Endodermal cell (in vitro differentiated cells): ENCODE measurements at regions not wholly inside any gene's neighbourhood (a gene's known extent, or its start where the extent isn't known, plus 50 kb on each side); places are given as distances from the start of the nearest gene placed in this dataset.

Source experiments
- DNase-seq: peaks from one replicate; pipeline ENCODE4 v3.0.0-alpha.2; 2017
- H3K27ac ChIP-seq: 2 replicates; pipeline ENCODE4 v1.5.1; 2013; ENCODE audit warnings: mild to moderate bottlenecking, low read depth, low read length, moderate library complexity
- H3K27me3 ChIP-seq: 2 replicates; pipeline ENCODE4 v1.6.1; 2013; ENCODE audit warnings: mild to moderate bottlenecking, low read length, moderate library complexity; ENCODE audit not compliant: insufficient read depth, control insufficient read depth, poor library complexity, severe bottlenecking
- H3K36me3 ChIP-seq: 2 replicates; pipeline ENCODE4 v1.7.0; 2013; ENCODE audit warnings: mild to moderate bottlenecking, low read length, moderate library complexity; ENCODE audit not compliant: control insufficient read depth, insufficient read depth
- H3K4me1 ChIP-seq: one replicate; pipeline ENCODE4 v1.7.0; 2013; ENCODE audit warnings: low read length; ENCODE audit not compliant: control insufficient read depth, insufficient read depth
- H3K4me3 ChIP-seq: 2 replicates; pipeline ENCODE4 v1.5.1; 2013; ENCODE audit warnings: mild to moderate bottlenecking, low read length, moderate library complexity
- H3K9ac ChIP-seq: 2 replicates; pipeline ENCODE4 v1.6.1; 2013; ENCODE audit warnings: mild to moderate bottlenecking, low read length, moderate library complexity; ENCODE audit not compliant: poor library complexity, severe bottlenecking; ENCODE audit errors: extremely low read depth
- H3K9me3 ChIP-seq: 2 replicates; pipeline ENCODE4 v1.6.1; 2013; ENCODE audit warnings: mild to moderate bottlenecking, low read length, moderate library complexity; ENCODE audit not compliant: control insufficient read depth
- H3K27ac Mint-ChIP-seq: 2 replicates; pipeline ENCODE4 v1.8.0; 2020; ENCODE audit warnings: mixed read lengths
- H3K27me3 Mint-ChIP-seq: 2 replicates; pipeline ENCODE4 v1.8.0; 2021; ENCODE audit warnings: mild to moderate bottlenecking, mixed read lengths; ENCODE audit not compliant: insufficient read depth
- H3K36me3 Mint-ChIP-seq: 2 replicates; pipeline ENCODE4 v1.8.0; 2020; ENCODE audit warnings: low read depth, mixed read lengths
- H3K4me1 Mint-ChIP-seq: 2 replicates; pipeline ENCODE4 v1.8.0; 2020; ENCODE audit warnings: mixed read lengths
- H3K4me3 Mint-ChIP-seq: 2 replicates; pipeline ENCODE4 v1.8.0; 2020; ENCODE audit warnings: mild to moderate bottlenecking, moderate library complexity, mixed read lengths
- H3K9me3 Mint-ChIP-seq: 2 replicates; pipeline ENCODE4 v1.8.0; 2020; ENCODE audit warnings: mild to moderate bottlenecking, mixed read lengths
- CTCF ChIP-seq: fragments of 200-600 bp; sonication (generic); conservative IDR thresholded peaks from 2 replicates; pipeline ENCODE4 v1.5.0; 2021; ENCODE audit warnings: antibody characterized with exemption, mild to moderate bottlenecking
- WGBS, 2 experiments: methylation state at CpG; one replicate each; pipeline versions ENCODE4 v1.1.5 to v1.1.7; 2013; ENCODE audit warnings: missing lambda C conversion rate in 2 of 2, mixed read lengths in 1 of 2; ENCODE audit not compliant: insufficient coverage in 1 of 2, insufficient read length in 1 of 2; 5-methylcytosine and 5-hydroxymethylcytosine counted together

GRCh38 chr16:63943566-63943965, 1178.3 kb downstream of the CDH11 start:
- no peaks in the 10 kb centered on the region for H3K4me1 ChIP-seq
- no peaks in the 10 kb centered on the region for H3K9me3 ChIP-seq
- no peak overlapping the region for H3K27ac Mint-ChIP-seq
- no peak overlapping the region for H3K4me3 Mint-ChIP-seq
- H3K4me3 ChIP-seq, result no peak overlapping the region
- H3K27me3 ChIP-seq, result no peaks in the 10 kb centered on the region
- no peak overlapping the region for H3K27ac ChIP-seq
- H3K36me3 ChIP-seq, result no peaks in the 10 kb centered on the region
- no peaks in the 10 kb centered on the region for H3K36me3 Mint-ChIP-seq
- no peak for DNase-seq
- WGBS, 2 experiments, result 89 to 90% methylated on average over 1 to 6 of the region's 6 CpGs
- no peak for TF ChIP-seq CTCF
- H3K27me3 Mint-ChIP-seq, result no peaks in the 10 kb centered on the region
- no peaks in the 10 kb centered on the region for H3K9me3 Mint-ChIP-seq
- no peaks in the 10 kb centered on the region for H3K4me1 Mint-ChIP-seq
- H3K9ac ChIP-seq, result no peak overlapping the region

GRCh38 chr16:63938661-63939060, 1183.2 kb downstream of the CDH11 start:
- Histone ChIP-seq H3K36me3 (no peaks in the 10 kb centered on the region), H3K27ac (no peak overlapping the region), H3K27me3 (no peaks in the 10 kb centered on the region), H3K9ac (no peak overlapping the region), H3K4me1 (no peaks in the 10 kb centered on the region), H3K9me3 (no peaks in the 10 kb centered on the region), H3K4me3 (no peak overlapping the region)
- no peaks in the 10 kb centered on the region for H3K27me3 Mint-ChIP-seq
- H3K4me1 Mint-ChIP-seq, result no peaks in the 10 kb centered on the region
- no peaks in the 10 kb centered on the region for H3K9me3 Mint-ChIP-seq
- no peak for TF ChIP-seq CTCF
- H3K27ac Mint-ChIP-seq, result no peak overlapping the region
- no peak overlapping the region for H3K4me3 Mint-ChIP-seq
- DNase-seq, result no peak
- H3K36me3 Mint-ChIP-seq, result no peaks in the 10 kb centered on the region
- WGBS, 2 experiments, result 96% methylated on average over 2 of the region's 4 CpGs; no CpG with 5 or more reads in 1 of the 2 experiments

- H3K36me3 Mint-ChIP-seq, result no peaks in the 10 kb centered on the region
- no peak overlapping the region for H3K9ac ChIP-seq
- H3K4me3 ChIP-seq, result no peak overlapping the region
- no peak overlapping the region for H3K4me3 Mint-ChIP-seq
- H3K9me3 Mint-ChIP-seq, result peaks cover 3% of the 10 kb centered on the region
- no peaks in the 10 kb centered on the region for H3K27me3 ChIP-seq
- H3K27ac Mint-ChIP-seq, result no peak overlapping the region
- no peak for TF ChIP-seq CTCF
- H3K4me1 ChIP-seq, result no peaks in the 10 kb centered on the region
- no peak for DNase-seq
- H3K36me3 ChIP-seq, result no peaks in the 10 kb centered on the region
- WGBS, 2 experiments, result 75 to 93% methylated on average over 2 to 3 of the region's 3 CpGs
- no peaks in the 10 kb centered on the region for H3K4me1 Mint-ChIP-seq
- no peaks in the 10 kb centered on the region for H3K27me3 Mint-ChIP-seq
- H3K9me3 ChIP-seq, result no peaks in the 10 kb centered on the region
- no peak overlapping the region for H3K27ac ChIP-seq
Measured at GRCh38 chr16:63933841-63934240, 1188.0 kb downstream of the CDH11 start.
